ENCODE measurements at regions not wholly inside any gene's neighbourhood (a gene's known extent, or its start where the extent isn't known, plus 50 kb on each side); places are given as distances from the start of the nearest gene placed in this dataset.
"Not testable (repeated sequence)": the region's sequence is repeated elsewhere in the genome, so short reads cannot be mapped to it uniquely, and the experiment has no call there.

DNA sequence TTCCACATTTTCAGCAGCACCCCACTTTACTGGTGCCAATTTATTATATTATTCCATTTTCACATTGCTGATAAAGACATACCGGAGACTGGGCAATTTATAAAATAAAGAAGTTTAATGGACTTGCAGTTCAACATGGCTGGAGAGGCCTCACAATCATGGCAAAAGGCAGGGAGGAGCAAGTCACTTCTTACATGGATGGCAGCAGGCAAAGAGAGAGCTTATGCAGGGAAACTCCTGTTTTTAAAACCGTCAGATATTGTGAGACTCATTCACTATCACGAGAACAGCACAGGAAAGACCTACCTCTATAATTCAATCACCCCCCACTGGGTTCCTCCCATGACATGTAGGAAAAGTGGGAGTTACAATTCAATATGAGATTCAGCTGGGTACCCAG is 641.8 kb upstream of the MEF2C start:
- H3K9ac ChIP-seq (ENCODE audit: low read length), result no peak overlapping the region
- no peak overlapping the region for H3K4me3 ChIP-seq (ENCODE audit: low read depth in 1 of 2, low read length in 2 of 2)
- H3K27ac ChIP-seq (ENCODE audit: low read depth, low read length), result no peak overlapping the region
- H3K4me1 ChIP-seq (ENCODE audit: insufficient read depth, low read length), result no peaks in the 10 kb centered on the region
- H3K27me3 ChIP-seq (ENCODE audit: control insufficient read depth in 1 of 2, insufficient read depth in 2 of 2, low read length in 2 of 2), result no peaks in the 10 kb centered on the region
- H3K9me3 ChIP-seq (ENCODE audit: low read length), result no peaks in the 10 kb centered on the region
- H3K36me3 ChIP-seq (ENCODE audit: insufficient read depth, low read length), result no peaks in the 10 kb centered on the region

DNA sequence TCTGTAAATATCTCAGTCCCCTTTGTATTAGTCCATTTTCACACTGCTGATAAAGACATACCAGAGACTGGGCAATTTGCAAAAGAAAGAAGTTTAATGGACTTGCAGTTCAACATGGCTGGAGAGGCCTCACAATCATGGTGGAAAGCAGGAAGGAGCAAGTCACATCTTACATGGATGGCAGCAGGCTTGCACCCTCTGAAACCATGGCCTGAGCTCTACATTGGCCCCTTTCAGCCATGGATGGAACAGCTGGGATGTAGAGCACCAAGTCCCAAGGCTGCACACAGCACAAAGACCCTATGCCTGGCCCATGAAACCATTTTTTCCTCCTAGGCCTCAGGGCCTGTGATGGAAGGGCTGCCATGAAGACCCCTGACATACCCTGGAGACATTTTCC is 640.9 kb upstream of the MEF2C start:
- H3K27me3 ChIP-seq (ENCODE audit: control insufficient read depth in 1 of 2, insufficient read depth in 2 of 2, low read length in 2 of 2); H3K9me3 ChIP-seq (ENCODE audit: low read length); H3K9ac ChIP-seq (ENCODE audit: low read length); H3K27ac ChIP-seq (ENCODE audit: low read depth, low read length); H3K4me3 ChIP-seq (ENCODE audit: low read depth in 1 of 2, low read length in 2 of 2); H3K4me1 ChIP-seq (ENCODE audit: insufficient read depth, low read length); H3K36me3 ChIP-seq (ENCODE audit: insufficient read depth, low read length): not testable (repeated sequence)

DNA sequence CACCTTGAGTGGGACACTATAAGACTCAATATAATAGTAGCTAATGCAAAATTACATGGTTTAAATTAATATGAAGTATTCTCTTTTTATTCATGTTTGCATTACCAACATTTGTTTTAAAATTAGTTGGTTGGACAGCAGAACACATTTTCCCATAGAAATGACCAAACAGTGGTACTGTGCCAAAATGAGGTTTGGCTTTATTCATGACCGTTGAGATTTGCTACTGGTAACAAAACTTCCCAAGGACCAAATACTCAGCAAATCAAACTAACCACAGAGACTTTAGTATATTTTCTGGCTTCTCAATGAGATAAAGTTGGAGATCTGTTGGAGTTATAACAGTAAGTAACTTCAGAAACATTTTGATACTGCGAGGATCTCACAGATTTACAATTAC is 637.8 kb upstream of the MEF2C start:
- Histone ChIP-seq H3K4me3 (ENCODE audit: low read depth in 1 of 2, low read length in 2 of 2) (no peak overlapping the region), H3K9me3 (ENCODE audit: low read length) (no peaks in the 10 kb centered on the region), H3K9ac (ENCODE audit: low read length) (no peak overlapping the region), H3K27me3 (ENCODE audit: control insufficient read depth in 1 of 2, insufficient read depth in 2 of 2, low read length in 2 of 2) (no peaks in the 10 kb centered on the region), H3K36me3 (ENCODE audit: insufficient read depth, low read length) (no peaks in the 10 kb centered on the region), H3K4me1 (ENCODE audit: insufficient read depth, low read length) (no peaks in the 10 kb centered on the region), H3K27ac (ENCODE audit: low read depth, low read length) (no peak overlapping the region)

DNA sequence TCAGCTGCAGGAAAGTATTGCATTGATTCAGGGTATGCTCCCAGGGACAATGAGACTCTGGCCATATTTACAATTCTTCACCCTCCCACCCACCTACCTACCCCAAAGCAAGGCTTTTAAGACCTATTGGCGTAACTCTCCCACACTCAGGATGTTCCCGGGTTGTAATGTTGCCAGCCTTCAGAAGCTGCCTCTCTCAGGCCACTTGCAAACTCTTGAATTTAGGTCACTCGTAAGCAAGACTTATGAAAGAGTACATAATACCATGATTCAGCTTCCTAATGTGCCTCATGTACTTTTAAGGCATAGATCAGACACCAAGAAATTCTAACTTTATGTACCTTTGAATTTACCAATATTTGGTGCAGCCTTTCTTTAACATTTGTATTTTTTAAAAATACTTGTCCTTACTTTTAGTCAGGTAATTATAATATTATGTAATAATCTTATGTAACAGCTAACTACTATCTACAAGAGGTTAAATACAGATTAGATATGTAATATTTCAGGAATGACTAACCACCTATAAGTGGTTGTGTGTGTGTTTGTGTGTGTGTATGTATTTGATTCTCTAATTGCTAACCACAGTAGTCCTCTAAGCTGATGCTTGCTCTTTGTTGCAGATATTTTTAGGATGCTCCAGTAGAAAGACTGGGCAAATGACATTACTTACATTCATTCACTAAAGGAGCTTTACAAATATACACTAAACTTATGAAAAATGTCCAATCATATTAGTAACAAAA is 630.5 kb upstream of the MEF2C start:
- Histone ChIP-seq H3K27ac (ENCODE audit: low read depth, low read length) (no peak overlapping the region), H3K4me1 (ENCODE audit: insufficient read depth, low read length) (no peaks in the 10 kb centered on the region), H3K36me3 (ENCODE audit: insufficient read depth, low read length) (no peaks in the 10 kb centered on the region), H3K9me3 (ENCODE audit: low read length) (no peaks in the 10 kb centered on the region), H3K9ac (ENCODE audit: low read length) (no peak overlapping the region), H3K27me3 (ENCODE audit: control insufficient read depth in 1 of 2, insufficient read depth in 2 of 2, low read length in 2 of 2) (no peaks in the 10 kb centered on the region), H3K4me3 (ENCODE audit: low read depth in 1 of 2, low read length in 2 of 2) (no peak overlapping the region)

DNA sequence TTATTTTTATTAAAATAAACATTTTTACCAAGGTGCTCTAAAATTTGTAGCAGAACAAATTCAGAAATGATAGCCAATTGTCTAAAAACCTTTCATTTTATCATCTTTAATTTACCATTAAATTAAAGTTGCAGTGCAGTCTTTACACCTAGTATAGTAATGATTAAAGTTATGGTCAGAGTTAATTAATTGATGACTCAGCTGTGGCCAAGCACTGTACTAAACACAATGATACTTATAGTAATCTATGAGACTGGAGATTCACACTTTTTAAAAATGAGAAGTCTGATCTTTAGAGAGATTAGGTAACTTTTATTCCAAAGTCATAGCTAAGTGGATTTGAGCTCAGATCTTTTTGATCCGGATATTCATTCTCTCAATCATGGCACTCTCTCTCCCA is 621.1 kb upstream of the MEF2C start:
- H3K4me1 ChIP-seq (ENCODE audit: insufficient read depth, low read length), result no peaks in the 10 kb centered on the region
- no peak overlapping the region for H3K4me3 ChIP-seq (ENCODE audit: low read depth in 1 of 2, low read length in 2 of 2)
- no peaks in the 10 kb centered on the region for H3K27me3 ChIP-seq (ENCODE audit: control insufficient read depth in 1 of 2, insufficient read depth in 2 of 2, low read length in 2 of 2)
- H3K36me3 ChIP-seq (ENCODE audit: insufficient read depth, low read length), result no peaks in the 10 kb centered on the region
- no peaks in the 10 kb centered on the region for H3K9me3 ChIP-seq (ENCODE audit: low read length)
- H3K9ac ChIP-seq (ENCODE audit: low read length), result no peak overlapping the region
- H3K27ac ChIP-seq (ENCODE audit: low read depth, low read length), result no peak overlapping the region

DNA sequence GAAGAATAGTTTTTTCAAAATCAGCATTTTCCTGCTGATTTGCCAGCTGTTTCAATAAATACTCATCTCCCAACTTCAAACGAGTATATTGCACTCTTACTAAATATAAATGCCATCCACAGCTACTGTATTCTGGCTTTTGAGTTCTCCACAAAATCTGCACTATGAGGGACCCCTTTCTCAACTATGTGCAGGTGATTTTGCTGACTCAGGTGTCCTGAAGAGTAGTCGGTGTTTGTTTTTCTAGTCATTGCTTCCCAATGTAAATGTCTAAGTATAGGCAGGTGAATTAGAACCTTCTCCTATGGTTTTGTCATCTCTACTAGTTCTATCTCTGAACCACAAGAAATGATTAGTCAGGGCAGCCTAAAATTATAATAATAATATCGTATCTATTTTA is 616.8 kb upstream of the MEF2C start:
- H3K4me3 ChIP-seq (ENCODE audit: low read depth in 1 of 2, low read length in 2 of 2), result no peak overlapping the region
- no peaks in the 10 kb centered on the region for H3K36me3 ChIP-seq (ENCODE audit: insufficient read depth, low read length)
- no peak overlapping the region for H3K9ac ChIP-seq (ENCODE audit: low read length)
- H3K4me1 ChIP-seq (ENCODE audit: insufficient read depth, low read length), result no peaks in the 10 kb centered on the region
- no peaks in the 10 kb centered on the region for H3K27me3 ChIP-seq (ENCODE audit: control insufficient read depth in 1 of 2, insufficient read depth in 2 of 2, low read length in 2 of 2)
- no peaks in the 10 kb centered on the region for H3K9me3 ChIP-seq (ENCODE audit: low read length)
- H3K27ac ChIP-seq (ENCODE audit: low read depth, low read length), result no peak overlapping the region

DNA sequence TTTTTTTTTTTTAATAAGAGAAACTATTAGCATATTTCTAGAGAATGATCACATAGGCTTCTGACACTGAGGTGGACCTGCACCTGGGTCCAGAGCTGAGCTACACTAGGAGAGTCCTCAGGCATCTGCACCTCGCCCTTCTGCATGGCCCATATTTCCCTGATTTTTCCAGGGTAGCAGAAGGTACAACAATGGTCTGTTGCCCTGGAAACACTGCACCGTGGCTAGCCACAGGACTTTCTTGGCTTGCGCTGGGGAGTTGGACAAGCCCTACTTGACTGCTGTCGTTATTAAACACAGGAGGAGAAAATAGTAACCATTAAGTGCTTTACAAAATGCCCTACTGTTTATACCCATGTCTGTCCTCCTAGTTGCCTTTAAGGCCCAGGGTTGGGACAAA is 615.7 kb upstream of the MEF2C start:
- Histone ChIP-seq H3K4me1 (ENCODE audit: insufficient read depth, low read length) (no peaks in the 10 kb centered on the region), H3K4me3 (ENCODE audit: low read depth in 1 of 2, low read length in 2 of 2) (no peak overlapping the region), H3K27me3 (ENCODE audit: control insufficient read depth in 1 of 2, insufficient read depth in 2 of 2, low read length in 2 of 2) (no peaks in the 10 kb centered on the region), H3K9me3 (ENCODE audit: low read length) (no peaks in the 10 kb centered on the region), H3K27ac (ENCODE audit: low read depth, low read length) (no peak overlapping the region), H3K9ac (ENCODE audit: low read length) (no peak overlapping the region), H3K36me3 (ENCODE audit: insufficient read depth, low read length) (no peaks in the 10 kb centered on the region)

DNA sequence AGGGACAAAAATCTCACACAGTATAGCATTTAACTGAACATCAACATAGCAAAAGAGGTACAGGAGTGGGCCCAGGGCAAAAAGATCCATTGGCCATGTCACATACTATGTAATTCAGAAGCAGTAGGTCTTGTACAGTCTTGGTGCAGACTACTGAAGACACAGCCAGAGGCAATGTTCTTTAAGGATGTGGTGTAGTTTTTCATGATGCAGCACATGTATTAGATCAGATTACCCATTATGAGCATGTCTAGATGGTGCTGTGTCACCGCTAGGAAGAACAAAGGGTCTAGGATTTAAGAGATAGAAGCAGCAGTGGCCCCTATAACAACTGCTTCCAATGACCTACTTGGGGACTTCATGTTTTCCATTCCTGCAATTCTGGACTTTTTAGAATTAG is 610.4 kb upstream of the MEF2C start:
- Histone ChIP-seq H3K4me1 (ENCODE audit: insufficient read depth, low read length) (no peaks in the 10 kb centered on the region), H3K9ac (ENCODE audit: low read length) (no peak overlapping the region), H3K27ac (ENCODE audit: low read depth, low read length) (no peak overlapping the region), H3K27me3 (ENCODE audit: control insufficient read depth in 1 of 2, insufficient read depth in 2 of 2, low read length in 2 of 2) (no peaks in the 10 kb centered on the region), H3K9me3 (ENCODE audit: low read length) (no peaks in the 10 kb centered on the region), H3K36me3 (ENCODE audit: insufficient read depth, low read length) (no peaks in the 10 kb centered on the region), H3K4me3 (ENCODE audit: low read depth in 1 of 2, low read length in 2 of 2) (no peak overlapping the region)

DNA sequence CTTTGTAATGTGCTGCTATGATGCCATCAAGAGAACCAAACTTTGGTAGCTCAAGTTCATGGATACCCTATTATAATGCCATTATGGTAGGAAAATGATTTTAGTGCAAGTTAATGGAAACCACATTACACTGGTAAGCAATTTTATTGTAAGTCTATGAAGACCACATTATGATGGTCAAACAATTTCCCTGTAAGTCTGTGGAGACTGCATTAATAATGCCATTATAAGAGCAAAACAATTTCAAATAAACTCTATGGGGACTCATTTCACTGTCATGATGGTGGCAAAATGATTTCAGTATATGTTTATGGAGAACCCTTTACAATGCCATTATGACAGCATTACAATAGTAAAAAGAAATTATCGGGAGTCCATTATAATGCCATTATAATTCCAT is 602.0 kb upstream of the MEF2C start:
- H3K36me3 ChIP-seq (ENCODE audit: insufficient read depth, low read length), result no peaks in the 10 kb centered on the region
- H3K27me3 ChIP-seq (ENCODE audit: control insufficient read depth in 1 of 2, insufficient read depth in 2 of 2, low read length in 2 of 2), result no peaks in the 10 kb centered on the region
- no peaks in the 10 kb centered on the region for H3K4me1 ChIP-seq (ENCODE audit: insufficient read depth, low read length)
- no peaks in the 10 kb centered on the region for H3K9me3 ChIP-seq (ENCODE audit: low read length)
- no peak overlapping the region for H3K27ac ChIP-seq (ENCODE audit: low read depth, low read length)
- no peak overlapping the region for H3K4me3 ChIP-seq (ENCODE audit: low read depth in 1 of 2, low read length in 2 of 2)
- H3K9ac ChIP-seq (ENCODE audit: low read length), result no peak overlapping the region

DNA sequence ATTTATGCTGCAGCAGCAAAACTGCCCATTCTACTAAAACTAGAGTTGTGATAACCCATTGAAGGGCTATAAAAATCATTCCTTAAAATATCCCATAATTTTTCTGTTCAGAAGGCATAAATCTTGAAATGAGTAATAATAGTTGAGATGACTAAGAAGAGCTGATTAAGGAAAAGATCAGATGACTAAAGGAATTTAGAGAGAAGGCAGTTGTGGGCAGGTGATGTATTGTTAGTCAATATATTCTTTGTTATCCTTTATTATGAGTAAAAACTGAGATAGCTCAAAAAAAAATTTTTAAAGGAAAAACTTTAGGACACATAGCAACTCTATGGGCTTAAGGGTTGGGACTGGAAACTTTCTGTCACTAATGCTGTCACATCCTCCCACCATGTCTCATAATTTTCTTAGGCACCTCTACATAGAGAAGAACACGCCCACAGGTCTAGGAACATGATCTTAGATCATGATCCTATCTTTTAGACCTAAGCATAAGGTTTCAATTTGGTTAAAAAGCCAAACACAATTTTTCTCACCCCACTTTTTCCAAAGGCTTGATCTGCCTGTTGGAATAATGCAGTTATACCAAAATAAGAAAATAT is 597.5 kb upstream of the MEF2C start:
- no peaks in the 10 kb centered on the region for H3K36me3 ChIP-seq (ENCODE audit: insufficient read depth, low read length)
- H3K4me3 ChIP-seq (ENCODE audit: low read depth in 1 of 2, low read length in 2 of 2), result no peak overlapping the region
- no peaks in the 10 kb centered on the region for H3K4me1 ChIP-seq (ENCODE audit: insufficient read depth, low read length)
- no peak overlapping the region for H3K27ac ChIP-seq (ENCODE audit: low read depth, low read length)
- H3K9me3 ChIP-seq (ENCODE audit: low read length), result no peaks in the 10 kb centered on the region
- H3K9ac ChIP-seq (ENCODE audit: low read length), result no peak overlapping the region
- H3K27me3 ChIP-seq (ENCODE audit: control insufficient read depth in 1 of 2, insufficient read depth in 2 of 2, low read length in 2 of 2), result no peaks in the 10 kb centered on the region

DNA sequence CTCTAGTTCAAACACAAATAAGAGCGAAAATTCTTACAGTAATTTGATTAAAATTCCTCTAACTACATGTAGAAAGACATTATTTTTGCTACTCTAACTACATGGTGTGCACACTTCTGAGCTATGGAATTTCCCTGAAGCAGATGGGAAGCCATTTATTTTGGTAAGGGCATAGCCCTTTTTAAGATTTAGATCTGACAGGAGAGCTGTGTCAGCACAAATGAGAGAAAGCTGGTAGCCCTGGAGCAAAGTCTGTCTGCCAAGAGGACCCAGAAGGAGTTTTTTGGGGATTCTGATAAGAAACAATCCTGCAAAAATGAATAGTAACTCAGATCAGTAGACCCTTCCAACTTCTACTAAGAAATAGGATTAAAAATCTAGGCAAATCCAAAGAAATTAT is 595.9 kb upstream of the MEF2C start:
- no peaks in the 10 kb centered on the region for H3K4me1 ChIP-seq (ENCODE audit: insufficient read depth, low read length)

DNA sequence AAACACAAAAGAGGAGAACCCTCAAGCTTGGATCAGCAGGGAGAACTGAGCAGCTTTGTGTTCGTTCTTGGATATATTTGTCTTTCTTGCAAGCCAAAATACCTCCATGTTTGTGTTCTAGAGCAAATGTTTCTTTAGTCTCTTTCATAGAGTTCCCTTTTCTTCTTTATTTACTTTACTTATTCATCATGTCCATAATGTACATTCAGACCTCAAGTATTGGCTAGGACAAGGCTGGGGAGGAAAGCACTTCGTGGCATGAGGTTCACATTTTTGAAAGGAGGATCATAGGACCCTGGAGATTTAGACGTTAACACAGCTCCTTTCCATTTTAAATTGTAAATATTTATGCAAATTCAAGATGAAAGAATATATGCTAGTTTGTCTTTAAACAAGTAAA is 590.2 kb upstream of the MEF2C start:
- H3K9me3 ChIP-seq (ENCODE audit: low read length), result no peaks in the 10 kb centered on the region
- H3K36me3 ChIP-seq (ENCODE audit: insufficient read depth, low read length), result no peaks in the 10 kb centered on the region

More for the DNA sequence above, 595.9 kb upstream of the MEF2C start:
- no peak overlapping the region for H3K27ac ChIP-seq (ENCODE audit: low read depth, low read length)
- no peaks in the 10 kb centered on the region for H3K36me3 ChIP-seq (ENCODE audit: insufficient read depth, low read length)
- H3K9ac ChIP-seq (ENCODE audit: low read length), result no peak overlapping the region
- H3K4me3 ChIP-seq (ENCODE audit: low read depth in 1 of 2, low read length in 2 of 2), result no peak overlapping the region
- no peaks in the 10 kb centered on the region for H3K27me3 ChIP-seq (ENCODE audit: control insufficient read depth in 1 of 2, insufficient read depth in 2 of 2, low read length in 2 of 2)
- H3K9me3 ChIP-seq (ENCODE audit: low read length), result no peaks in the 10 kb centered on the region

More for the DNA sequence above, 590.2 kb upstream of the MEF2C start:
- Histone ChIP-seq H3K4me3 (ENCODE audit: low read depth in 1 of 2, low read length in 2 of 2) (no peak overlapping the region), H3K27me3 (ENCODE audit: control insufficient read depth in 1 of 2, insufficient read depth in 2 of 2, low read length in 2 of 2) (no peaks in the 10 kb centered on the region), H3K27ac (ENCODE audit: low read depth, low read length) (no peak overlapping the region), H3K9ac (ENCODE audit: low read length) (no peak overlapping the region), H3K4me1 (ENCODE audit: insufficient read depth, low read length) (no peaks in the 10 kb centered on the region)

All from muscle layer of colon (tissue), 2 donors.